Right lobe of liver (tissue), 4 donors: ENCODE measurements at regions not wholly inside any gene's neighbourhood (a gene's known extent, or its start where the extent isn't known, plus 50 kb on each side); places are given as distances from the start of the nearest gene placed in this dataset.
A peak's percentile ranks its signal among the peaks of the same experiment; 100 is the strongest.

Source experiments
- CTCF ChIP-seq, 4 donors: fragments of 200-600 bp in 3 of 4; fragments of 450-650 bp in 1 of 4; IDR thresholded peaks; one replicate each; pipeline versions ENCODE4 v1.5.1 to v1.8.0; 2016 to 2022; ENCODE audit warnings: antibody characterized with exemption in 4 of 4, mild to moderate bottlenecking in 2 of 4
- POLR2A ChIP-seq: fragments of 450-650 bp; IDR thresholded peaks from one replicate; pipeline ENCODE4 v1.6.1; 2017; ENCODE audit warnings: antibody characterized with exemption, mild to moderate bottlenecking
- donor health status: DM: no; HTN: no; CAD: no.
- donor health status: DM: no; HTN: no; CAD: no.
- donor health status: DM: no; HTN: yes; CAD: no.

- peak in 3 of 4 donors; percentile 23 to 29 (median 26) for TF ChIP-seq CTCF (IDR thresholded peaks at IDR 0.05)
- TF ChIP-seq POLR2A: no peak
Measured at GRCh38 chr10:81348003-81348402, 527.0 kb upstream of the NRG3 start.
